ENCODE measurements at regions not wholly inside any gene's neighbourhood (a gene's known extent, or its start where the extent isn't known, plus 50 kb on each side); places are given as distances from the start of the nearest gene placed in this dataset.
"Not testable (repeated sequence)": the region's sequence is repeated elsewhere in the genome, so short reads cannot be mapped to it uniquely, and the experiment has no call there.

DNA sequence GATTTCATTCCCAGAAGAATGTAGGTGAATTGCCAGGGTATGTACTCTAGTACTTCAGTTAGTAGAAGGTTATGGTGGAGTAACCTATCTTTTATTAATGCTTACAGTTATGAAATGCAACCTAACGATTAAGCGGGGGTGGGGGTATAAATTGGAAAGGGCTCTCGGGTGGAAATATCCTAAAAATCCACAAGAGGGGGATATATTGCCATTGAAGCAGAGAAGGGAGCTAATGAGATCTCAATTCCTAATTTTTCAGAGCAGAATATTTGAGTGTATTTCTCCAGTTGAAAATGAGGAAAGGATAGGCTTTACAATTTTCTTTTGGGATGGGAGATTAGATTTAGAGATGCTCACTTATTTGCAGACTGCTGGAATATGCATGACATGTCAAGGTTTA, 90.8 kb downstream of the DNAJB9 start:
- Histone ChIP-seq H3K4me3 (ENCODE audit: insufficient read length, low read depth) (no peak overlapping the region), H3K27me3 (ENCODE audit: insufficient read depth, insufficient read length) (no peaks in the 10 kb centered on the region), H3K9ac (ENCODE audit: insufficient read length, low read depth) (no peak overlapping the region), H3K9me3 (ENCODE audit: insufficient read depth, low read length) (no peaks in the 10 kb centered on the region), H3K36me3 (ENCODE audit: insufficient read depth, insufficient read length, low read length) (no peaks in the 10 kb centered on the region), H3K4me1 (ENCODE audit: insufficient read depth, insufficient read length) (no peaks in the 10 kb centered on the region)
- no peak for TF ChIP-seq YY1 (IDR thresholded peaks at IDR 0.05; ENCODE audit: insufficient read depth, insufficient read length)
- no peak for TF ChIP-seq SUZ12 (IDR thresholded peaks at IDR 0.05; ENCODE audit: extremely low read depth, insufficient read depth, insufficient read length)
- TF ChIP-seq ZNF274 (IDR thresholded peaks at IDR 0.05; ENCODE audit: low read depth, low read length), result no peak
- no peak for DNase-seq (ENCODE audit: low read depth, low spot score)

DNA sequence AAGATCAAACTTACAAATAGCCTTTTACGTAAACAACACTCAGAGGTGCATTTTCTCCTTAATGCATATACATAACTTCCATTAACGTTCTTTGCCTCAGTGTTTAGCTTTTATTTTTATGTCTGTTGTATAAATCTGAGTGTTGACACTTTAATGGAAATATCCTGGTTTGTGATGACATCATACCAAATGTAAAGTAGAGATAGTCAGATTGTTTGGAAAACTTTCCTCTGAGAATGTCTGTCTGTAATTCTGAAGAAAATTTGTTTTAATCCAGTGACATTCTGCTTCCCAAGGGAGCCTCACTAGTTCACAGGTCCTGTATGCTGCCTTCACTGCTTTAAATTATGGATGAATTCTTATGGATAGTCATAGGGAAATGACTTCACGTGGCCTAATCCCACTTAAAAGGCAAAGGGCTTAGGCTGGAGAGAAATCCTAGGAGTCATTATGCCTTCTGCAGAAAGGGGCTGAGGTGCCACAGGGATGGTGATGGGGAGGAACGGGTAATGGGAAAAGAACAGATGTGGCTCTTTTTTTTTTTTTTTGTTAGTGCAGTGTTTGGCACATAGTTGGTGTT, 93.2 kb downstream of the DNAJB9 start:
- Histone ChIP-seq H3K4me3 (ENCODE audit: insufficient read length, low read depth) (no peak overlapping the region), H3K4me1 (ENCODE audit: insufficient read depth, insufficient read length) (no peaks in the 10 kb centered on the region), H3K9ac (ENCODE audit: insufficient read length, low read depth) (no peak overlapping the region), H3K9me3 (ENCODE audit: insufficient read depth, low read length) (no peaks in the 10 kb centered on the region), H3K27me3 (ENCODE audit: insufficient read depth, insufficient read length) (no peaks in the 10 kb centered on the region), H3K36me3 (ENCODE audit: insufficient read depth, insufficient read length, low read length) (no peaks in the 10 kb centered on the region)
- DNase-seq (ENCODE audit: low read depth, low spot score), result no peak
- TF ChIP-seq SUZ12 (IDR thresholded peaks at IDR 0.05; ENCODE audit: extremely low read depth, insufficient read depth, insufficient read length) (no peak), YY1 (IDR thresholded peaks at IDR 0.05; ENCODE audit: insufficient read depth, insufficient read length) (no peak), ZNF274 (IDR thresholded peaks at IDR 0.05; ENCODE audit: low read depth, low read length) (no peak)

DNA sequence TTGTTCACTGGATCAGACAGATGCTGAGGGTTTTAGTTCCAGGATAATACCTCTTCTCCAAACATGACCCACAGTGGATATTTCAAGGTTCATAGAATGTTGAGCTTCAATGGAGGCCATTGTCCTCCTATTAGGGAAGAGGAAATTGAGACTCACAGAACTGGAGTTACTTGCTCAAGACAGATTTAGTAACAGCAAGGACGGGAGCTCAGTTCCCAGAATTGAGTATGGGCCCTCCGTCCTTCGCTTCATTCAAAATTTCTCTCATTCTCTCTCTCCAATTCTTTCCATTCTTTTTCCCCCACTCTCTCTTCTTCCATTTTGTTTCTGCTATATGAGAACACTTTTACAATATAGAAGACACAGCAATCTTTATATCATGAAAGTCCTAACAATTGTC, 94.0 kb downstream of the DNAJB9 start:
- H3K4me3 ChIP-seq (ENCODE audit: insufficient read length, low read depth), result no peak overlapping the region
- H3K36me3 ChIP-seq (ENCODE audit: insufficient read depth, insufficient read length, low read length), result no peaks in the 10 kb centered on the region
- no peaks in the 10 kb centered on the region for H3K4me1 ChIP-seq (ENCODE audit: insufficient read depth, insufficient read length)
- no peaks in the 10 kb centered on the region for H3K27me3 ChIP-seq (ENCODE audit: insufficient read depth, insufficient read length)
- DNase-seq (ENCODE audit: low read depth, low spot score), result no peak
- H3K9me3 ChIP-seq (ENCODE audit: insufficient read depth, low read length), result no peaks in the 10 kb centered on the region
- TF ChIP-seq SUZ12 (IDR thresholded peaks at IDR 0.05; ENCODE audit: extremely low read depth, insufficient read depth, insufficient read length) (no peak), ZNF274 (IDR thresholded peaks at IDR 0.05; ENCODE audit: low read depth, low read length) (no peak), YY1 (IDR thresholded peaks at IDR 0.05; ENCODE audit: insufficient read depth, insufficient read length) (no peak)
- no peak overlapping the region for H3K9ac ChIP-seq (ENCODE audit: insufficient read length, low read depth)

DNA sequence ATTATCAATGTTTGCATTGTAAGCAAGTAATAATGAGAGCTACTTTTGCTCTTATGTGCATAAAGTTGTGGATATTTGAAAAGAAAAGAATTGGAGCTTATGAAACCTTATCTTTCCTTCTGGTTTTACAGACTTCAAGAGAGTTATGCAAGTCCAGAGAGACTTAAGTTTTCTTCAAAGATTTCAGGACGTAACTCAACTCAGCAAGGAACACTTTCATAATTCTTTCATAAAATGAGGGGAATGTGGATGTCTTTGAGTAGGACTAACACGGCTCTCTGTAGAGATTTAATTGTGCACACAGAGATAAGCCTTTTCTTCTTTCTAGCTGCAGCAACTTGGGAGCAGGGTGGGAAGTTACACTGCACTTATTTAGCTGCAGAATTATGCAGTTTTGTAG, 97.5 kb downstream of the DNAJB9 start:
- Histone ChIP-seq H3K4me1 (ENCODE audit: insufficient read depth, insufficient read length) (no peaks in the 10 kb centered on the region), H3K4me3 (ENCODE audit: insufficient read length, low read depth) (no peak overlapping the region), H3K27me3 (ENCODE audit: insufficient read depth, insufficient read length) (no peaks in the 10 kb centered on the region), H3K36me3 (ENCODE audit: insufficient read depth, insufficient read length, low read length) (no peaks in the 10 kb centered on the region), H3K9ac (ENCODE audit: insufficient read length, low read depth) (no peak overlapping the region), H3K9me3 (ENCODE audit: insufficient read depth, low read length) (no peaks in the 10 kb centered on the region)
- TF ChIP-seq ZNF274 (IDR thresholded peaks at IDR 0.05; ENCODE audit: low read depth, low read length) (no peak), YY1 (IDR thresholded peaks at IDR 0.05; ENCODE audit: insufficient read depth, insufficient read length) (no peak), SUZ12 (IDR thresholded peaks at IDR 0.05; ENCODE audit: extremely low read depth, insufficient read depth, insufficient read length) (no peak)
- no peak for DNase-seq (ENCODE audit: low read depth, low spot score)

DNA sequence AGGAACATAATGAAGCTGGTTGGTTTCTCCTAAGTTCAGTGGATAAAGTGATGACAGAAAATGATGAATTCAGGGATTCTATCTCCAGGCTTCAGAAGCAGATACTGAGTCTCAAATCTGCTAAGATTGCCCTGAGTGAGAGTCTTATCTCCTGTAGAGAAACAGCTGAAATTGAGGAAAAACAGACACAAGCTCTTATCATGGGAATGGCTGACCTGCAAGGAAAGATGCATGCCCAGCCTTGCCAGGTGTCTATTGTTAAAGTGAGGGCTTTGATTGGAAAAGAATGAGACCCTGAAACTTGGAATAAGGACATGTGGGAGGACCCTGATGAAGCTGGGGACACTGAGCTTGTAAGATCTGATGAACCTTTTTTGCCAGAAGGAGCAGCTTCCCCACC, 100.3 kb downstream of the DNAJB9 start:
- Histone ChIP-seq H3K9me3 (ENCODE audit: insufficient read depth, low read length) (no peaks in the 10 kb centered on the region), H3K27me3 (ENCODE audit: insufficient read depth, insufficient read length) (no peaks in the 10 kb centered on the region), H3K9ac (ENCODE audit: insufficient read length, low read depth) (no peak overlapping the region), H3K36me3 (ENCODE audit: insufficient read depth, insufficient read length, low read length) (no peaks in the 10 kb centered on the region), H3K4me1 (ENCODE audit: insufficient read depth, insufficient read length) (no peaks in the 10 kb centered on the region), H3K4me3 (ENCODE audit: insufficient read length, low read depth) (no peak overlapping the region)
- no peak for TF ChIP-seq ZNF274 (IDR thresholded peaks at IDR 0.05; ENCODE audit: low read depth, low read length)
- TF ChIP-seq SUZ12 (IDR thresholded peaks at IDR 0.05; ENCODE audit: extremely low read depth, insufficient read depth, insufficient read length), result no peak
- no peak for TF ChIP-seq YY1 (IDR thresholded peaks at IDR 0.05; ENCODE audit: insufficient read depth, insufficient read length)
- no peak for DNase-seq (ENCODE audit: low read depth, low spot score)

DNA sequence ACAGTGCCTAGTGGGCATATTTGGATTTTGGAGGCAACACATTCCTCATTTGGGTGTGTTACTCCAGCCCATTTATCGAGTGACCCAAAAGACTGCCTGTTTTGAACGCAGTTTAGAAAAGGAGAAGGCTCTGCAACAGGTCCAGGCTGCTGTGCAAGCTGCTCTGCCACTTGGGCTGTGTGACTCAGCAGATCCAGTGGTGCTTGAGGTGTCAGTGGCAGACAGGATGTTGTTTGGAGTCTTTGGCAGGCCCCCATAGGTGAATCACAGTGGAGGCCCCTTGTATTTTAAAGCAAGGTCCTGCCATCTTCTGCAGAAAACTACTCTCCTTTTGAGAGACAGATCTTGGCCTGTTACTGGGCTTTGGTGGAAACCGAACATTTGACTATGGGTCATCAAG, 104.0 kb downstream of the DNAJB9 start:
- not testable (repeated sequence) for H3K36me3 ChIP-seq (ENCODE audit: insufficient read depth, insufficient read length, low read length); H3K27me3 ChIP-seq (ENCODE audit: insufficient read depth, insufficient read length); H3K9ac ChIP-seq (ENCODE audit: insufficient read length, low read depth); DNase-seq (ENCODE audit: low read depth, low spot score); H3K4me3 ChIP-seq (ENCODE audit: insufficient read length, low read depth); H3K9me3 ChIP-seq (ENCODE audit: insufficient read depth, low read length); H3K4me1 ChIP-seq (ENCODE audit: insufficient read depth, insufficient read length)

DNA sequence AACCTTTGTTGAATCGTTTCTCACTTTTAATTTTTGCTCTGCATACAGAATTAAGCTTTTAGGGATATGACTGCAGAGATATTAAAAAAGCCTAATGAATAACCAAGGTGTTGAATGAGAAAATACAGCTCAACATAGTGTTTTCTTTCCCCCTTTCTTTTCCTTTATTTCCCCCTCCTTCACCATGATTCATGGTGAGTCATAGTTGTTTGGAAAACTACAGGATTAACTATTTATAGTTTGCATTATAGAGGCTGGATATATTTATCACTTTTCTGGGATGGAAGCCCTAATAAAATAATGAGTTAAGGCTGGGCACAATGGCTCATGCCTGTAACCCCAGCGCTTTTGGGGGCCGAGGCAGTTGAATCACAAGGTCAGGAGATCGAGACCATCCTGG, 115.0 kb downstream of the DNAJB9 start:
- TF ChIP-seq ZNF274 (IDR thresholded peaks at IDR 0.05; ENCODE audit: low read depth, low read length) (no peak), YY1 (IDR thresholded peaks at IDR 0.05; ENCODE audit: insufficient read depth, insufficient read length) (no peak), SUZ12 (IDR thresholded peaks at IDR 0.05; ENCODE audit: extremely low read depth, insufficient read depth, insufficient read length) (no peak)
- H3K4me3 ChIP-seq (ENCODE audit: insufficient read length, low read depth), result no peak overlapping the region
- H3K9ac ChIP-seq (ENCODE audit: insufficient read length, low read depth), result no peak overlapping the region
- H3K9me3 ChIP-seq (ENCODE audit: insufficient read depth, low read length), result no peaks in the 10 kb centered on the region
- no peaks in the 10 kb centered on the region for H3K4me1 ChIP-seq (ENCODE audit: insufficient read depth, insufficient read length)
- no peaks in the 10 kb centered on the region for H3K36me3 ChIP-seq (ENCODE audit: insufficient read depth, insufficient read length, low read length)
- no peaks in the 10 kb centered on the region for H3K27me3 ChIP-seq (ENCODE audit: insufficient read depth, insufficient read length)
- no peak for DNase-seq (ENCODE audit: low read depth, low spot score)

DNA sequence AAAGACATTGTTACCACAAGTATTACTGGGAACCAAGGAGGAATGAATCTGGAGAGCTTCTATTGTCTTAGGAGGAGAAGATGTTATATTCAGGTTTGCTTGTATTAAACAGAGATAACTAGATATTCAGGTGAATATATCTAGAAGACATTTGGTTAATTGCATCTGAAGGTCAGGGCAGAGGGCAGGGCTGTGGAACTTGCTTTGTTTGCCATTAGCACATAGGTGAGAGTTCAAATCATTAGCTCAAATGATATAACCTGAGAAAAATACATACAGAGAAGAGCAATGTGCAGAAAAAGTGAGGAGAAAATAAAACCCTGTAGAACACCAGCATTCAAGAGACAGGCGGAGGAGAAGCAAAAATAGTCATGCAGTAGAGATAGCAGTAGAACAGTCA, 116.8 kb downstream of the DNAJB9 start:
- Histone ChIP-seq H3K4me1 (ENCODE audit: insufficient read depth, insufficient read length) (no peaks in the 10 kb centered on the region), H3K9ac (ENCODE audit: insufficient read length, low read depth) (no peak overlapping the region), H3K27me3 (ENCODE audit: insufficient read depth, insufficient read length) (no peaks in the 10 kb centered on the region), H3K9me3 (ENCODE audit: insufficient read depth, low read length) (no peaks in the 10 kb centered on the region), H3K4me3 (ENCODE audit: insufficient read length, low read depth) (no peak overlapping the region), H3K36me3 (ENCODE audit: insufficient read depth, insufficient read length, low read length) (no peaks in the 10 kb centered on the region)
- no peak for TF ChIP-seq YY1 (IDR thresholded peaks at IDR 0.05; ENCODE audit: insufficient read depth, insufficient read length)
- no peak for TF ChIP-seq SUZ12 (IDR thresholded peaks at IDR 0.05; ENCODE audit: extremely low read depth, insufficient read depth, insufficient read length)
- TF ChIP-seq ZNF274 (IDR thresholded peaks at IDR 0.05; ENCODE audit: low read depth, low read length), result no peak
- no peak for DNase-seq (ENCODE audit: low read depth, low spot score)
